ENCODE measurements at regions not wholly inside any gene's neighbourhood (a gene's known extent, or its start where the extent isn't known, plus 50 kb on each side); places are given as distances from the start of the nearest gene placed in this dataset.

DNA sequence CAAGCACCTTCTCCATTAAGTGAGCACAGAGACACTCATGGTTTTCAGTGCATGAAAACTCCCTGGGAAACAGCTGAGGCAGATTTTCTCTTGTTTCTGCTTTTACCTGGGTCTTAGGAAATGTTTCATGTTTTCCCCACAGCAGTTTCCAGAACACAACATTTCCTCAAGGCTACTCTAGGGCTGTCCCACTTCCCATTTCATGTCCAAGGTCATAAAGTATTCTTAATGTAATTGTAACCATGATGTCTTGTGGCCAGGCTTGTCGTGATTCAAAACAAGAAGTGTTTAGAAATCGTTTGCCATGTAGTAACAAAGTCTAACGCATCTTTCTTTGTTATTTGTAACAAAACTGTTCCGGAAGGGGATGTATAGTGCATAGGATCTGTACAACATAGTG, 83.8 kb upstream of the NRP1 start:
- ATAC-seq, result no peak
- WGBS, 2 donors, result 71 to 79% methylated on average over 4 of the region's 4 CpGs
- Histone ChIP-seq H3K27me3 (no peaks in the 10 kb centered on the region), H3K4me3 (no peak overlapping the region), H3K27ac (no peak overlapping the region), H3K9me3 (no peaks in the 10 kb centered on the region), H3K4me1 (peaks cover 0 to 28% (median under 1%) of the 10 kb centered on the region in 9 donors), H3K36me3 (no peaks in the 10 kb centered on the region)
- DNase-seq, result no peak
- TF ChIP-seq, protein P1, sequence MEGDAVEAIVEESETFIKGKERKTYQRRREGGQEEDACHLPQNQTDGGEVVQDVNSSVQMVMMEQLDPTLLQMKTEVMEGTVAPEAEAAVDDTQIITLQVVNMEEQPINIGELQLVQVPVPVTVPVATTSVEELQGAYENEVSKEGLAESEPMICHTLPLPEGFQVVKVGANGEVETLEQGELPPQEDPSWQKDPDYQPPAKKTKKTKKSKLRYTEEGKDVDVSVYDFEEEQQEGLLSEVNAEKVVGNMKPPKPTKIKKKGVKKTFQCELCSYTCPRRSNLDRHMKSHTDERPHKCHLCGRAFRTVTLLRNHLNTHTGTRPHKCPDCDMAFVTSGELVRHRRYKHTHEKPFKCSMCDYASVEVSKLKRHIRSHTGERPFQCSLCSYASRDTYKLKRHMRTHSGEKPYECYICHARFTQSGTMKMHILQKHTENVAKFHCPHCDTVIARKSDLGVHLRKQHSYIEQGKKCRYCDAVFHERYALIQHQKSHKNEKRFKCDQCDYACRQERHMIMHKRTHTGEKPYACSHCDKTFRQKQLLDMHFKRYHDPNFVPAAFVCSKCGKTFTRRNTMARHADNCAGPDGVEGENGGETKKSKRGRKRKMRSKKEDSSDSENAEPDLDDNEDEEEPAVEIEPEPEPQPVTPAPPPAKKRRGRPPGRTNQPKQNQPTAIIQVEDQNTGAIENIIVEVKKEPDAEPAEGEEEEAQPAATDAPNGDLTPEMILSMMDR (IDR thresholded peaks at IDR 0.05), result no peak
- intact Hi-C loops (cut with DNase I), result no loop called here

DNA sequence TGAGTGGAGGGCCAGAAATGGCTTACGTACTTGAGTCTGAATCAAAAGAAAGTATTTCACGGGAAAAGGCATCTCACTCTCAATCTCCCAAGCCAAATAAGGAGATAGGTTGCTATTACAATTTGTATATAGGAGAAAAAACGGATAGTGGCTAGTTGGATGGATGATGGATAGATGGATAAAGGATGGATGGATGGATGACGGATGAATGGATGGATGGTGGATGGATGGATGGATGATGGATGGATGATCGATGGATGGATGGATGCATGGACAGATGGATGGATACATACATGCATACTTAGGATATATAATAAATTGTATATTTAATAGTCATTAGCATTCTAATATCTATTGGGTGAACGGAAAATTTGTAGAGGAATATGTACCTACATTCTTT, 82.2 kb upstream of the NRP1 start:
- ATAC-seq, result no peak
- H3K36me3 ChIP-seq, result no peaks in the 10 kb centered on the region
- DNase-seq, result no peak
- WGBS, 2 donors, result 96 to 98% methylated on average over 6 of the region's 6 CpGs
- intact Hi-C loops (cut with DNase I), result no loop called here
- peaks cover 0 to 37% (median 13%) of the 10 kb centered on the region in 9 donors for H3K4me1 ChIP-seq
- no peaks in the 10 kb centered on the region for H3K9me3 ChIP-seq
- H3K27ac ChIP-seq, result no peak overlapping the region
- H3K27me3 ChIP-seq, result no peaks in the 10 kb centered on the region
- no peak overlapping the region for H3K4me3 ChIP-seq
- TF ChIP-seq, protein P1 (IDR thresholded peaks at IDR 0.05), result no peak

DNA sequence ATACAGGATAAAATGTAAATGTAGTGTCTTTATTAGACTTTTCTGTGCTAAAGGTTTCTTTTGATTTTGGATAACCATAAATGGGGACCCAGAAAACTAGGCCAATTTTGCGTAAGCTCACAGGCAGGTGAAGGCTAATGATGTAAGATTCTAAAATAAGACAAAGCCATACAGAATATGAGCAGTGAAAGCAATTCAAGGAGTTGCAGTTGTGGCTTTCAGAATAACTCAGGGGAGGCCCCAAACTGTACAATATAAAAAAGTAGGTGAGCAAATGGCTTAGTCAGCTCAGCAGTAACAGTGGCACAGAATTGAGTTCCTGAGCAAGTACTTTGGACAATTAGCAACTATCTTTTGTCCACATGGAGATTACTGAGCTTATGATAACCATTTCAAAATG, 81.7 kb upstream of the NRP1 start:
- DNase-seq, result no peak
- Histone ChIP-seq H3K36me3 (no peaks in the 10 kb centered on the region), H3K27me3 (no peaks in the 10 kb centered on the region), H3K4me1 (peaks cover 0 to 33% (median 13%) of the 10 kb centered on the region in 9 donors), H3K9me3 (no peaks in the 10 kb centered on the region), H3K27ac (no peak overlapping the region), H3K4me3 (no peak overlapping the region)
- no peak for ATAC-seq
- intact Hi-C loops (cut with DNase I), result no loop called here
- WGBS, 2 donors, result 79 to 94% methylated on average over 1 of the region's 1 CpG
- TF ChIP-seq, protein P1 (IDR thresholded peaks at IDR 0.05), result no peak

DNA sequence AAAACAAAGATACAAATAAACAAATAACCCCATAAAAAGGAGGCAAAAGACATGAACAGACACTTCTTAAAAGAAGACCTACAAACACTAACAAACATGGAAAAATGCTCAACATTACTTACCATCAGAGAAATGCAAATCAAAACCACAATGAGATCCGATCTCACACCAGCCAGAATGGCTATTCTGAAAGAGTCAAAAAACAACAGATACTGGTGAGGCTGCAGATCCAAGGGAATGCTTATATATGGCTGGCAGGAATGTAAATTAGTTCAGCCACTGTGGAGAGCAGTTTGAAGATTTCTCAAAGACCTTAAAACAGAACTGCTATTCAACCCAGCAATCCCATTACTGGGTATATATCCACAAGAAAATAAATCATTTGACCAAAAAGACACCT, 80.4 kb upstream of the NRP1 start:
- H3K4me1 ChIP-seq, result peaks cover 0 to 30% (median 13%) of the 10 kb centered on the region in 9 donors
- H3K9me3 ChIP-seq, result no peaks in the 10 kb centered on the region
- TF ChIP-seq, protein P1 (IDR thresholded peaks at IDR 0.05), result no peak
- intact Hi-C loops (cut with DNase I), result no loop called here
- WGBS, 2 donors, result 99 to 100% methylated on average over 1 of the region's 1 CpG
- H3K36me3 ChIP-seq, result no peaks in the 10 kb centered on the region
- no peak overlapping the region for H3K4me3 ChIP-seq
- DNase-seq, result no peak
- no peak for ATAC-seq
- H3K27ac ChIP-seq, result no peak overlapping the region
- H3K27me3 ChIP-seq, result no peaks in the 10 kb centered on the region
